H1 (cell line): ENCODE measurements at regions not wholly inside any gene's neighbourhood (a gene's known extent, or its start where the extent isn't known, plus 50 kb on each side); places are given as distances from the start of the nearest gene placed in this dataset.

ENCODE experiments used
- CTCF ChIA-PET: fragments of 300-600 bp; sonication (Branson Sonifier 250); formaldehyde crosslinking; loops from one replicate; lab custom pipeline; 2021; ENCODE audit not compliant: partially characterized antibody; lab: Charles Lee
- POLR2A ChIA-PET: fragments of 300-600 bp; sonication (Branson Sonifier 250); formaldehyde crosslinking; loops from one replicate; lab custom pipeline; 2021; ENCODE audit warnings: inconsistent platforms; ENCODE audit not compliant: partially characterized antibody; lab: Charles Lee
- DNase-seq, 2 experiments: peaks; one replicate each; pipeline versions ENCODE4 v3.0.0 to v3.0.0-alpha.2; 2010 to 2022; ENCODE audit warnings: low spot score in 2 of 2, low read depth in 1 of 2, mixed read lengths in 1 of 2
- FAIRE-seq: peaks from 2 replicates; lab custom pipeline; 2011; peaks lifted over from hg19 to GRCh38; lab: Jason Lieb, UNC
- H2AFZ ChIP-seq: 2 replicates; pipeline ENCODE4 v1.8.1; 2012; ENCODE audit warnings: low read length, inconsistent platforms
- H2AK5ac ChIP-seq: 2 replicates; pipeline ENCODE4 v1.6.1; 2013; ENCODE audit warnings: low read depth, low read length
- H2BK120ac ChIP-seq: replicated peaks from 2 replicates; pipeline ENCODE3; 2013; ENCODE audit warnings: low read depth, low read length, inconsistent platforms
- H2BK12ac ChIP-seq: 2 replicates; pipeline ENCODE4 v1.6.1; 2013; ENCODE audit warnings: low read depth, low read length
- H2BK15ac ChIP-seq: 2 replicates; pipeline ENCODE4 v1.6.1; 2013; ENCODE audit warnings: low read length
- H2BK20ac ChIP-seq: 2 replicates; pipeline ENCODE4 v1.6.1; 2013; ENCODE audit warnings: low read length
- H2BK5ac ChIP-seq: 2 replicates; pipeline ENCODE4 v1.6.1; 2013; ENCODE audit warnings: low read depth, low read length
- H3K14ac ChIP-seq: 2 replicates; pipeline ENCODE4 v1.6.1; 2013; ENCODE audit warnings: inconsistent platforms; ENCODE audit not compliant: insufficient read length
- H3K18ac ChIP-seq: 2 replicates; pipeline ENCODE4 v1.6.1; 2013; ENCODE audit warnings: low read length; ENCODE audit errors: extremely low read depth
- H3K23ac ChIP-seq: 2 replicates; pipeline ENCODE4 v1.6.1; 2013; ENCODE audit warnings: inconsistent platforms; ENCODE audit not compliant: insufficient read length
- H3K23me2 ChIP-seq: 2 replicates; pipeline ENCODE4 v1.6.1; 2013; ENCODE audit warnings: low read depth, low read length
- H3K27ac ChIP-seq: 2 replicates; pipeline ENCODE4 v1.6.1; 2011; ENCODE audit warnings: low read depth, low read length, inconsistent platforms
- H3K27me3 ChIP-seq, 4 experiments: replicated peaks in 1 of 4; 1 replicate in 1 of 4; 2 replicates in 3 of 4; pipeline versions ENCODE4 v1.6.1 to v1.8.1; 2011 to 2013; ENCODE audit warnings: low read length in 3 of 4, mild to moderate bottlenecking in 3 of 4, inconsistent platforms in 2 of 4, mixed read lengths in 2 of 4, moderate library complexity in 1 of 4; ENCODE audit not compliant: control insufficient read depth in 3 of 4, insufficient read depth in 3 of 4; ENCODE audit errors: extremely low read depth in 1 of 4
- H3K36me3 ChIP-seq, 4 experiments: 2 replicates each; pipeline versions ENCODE4 v1.6.1 to v1.8.1; 2011 to 2013; ENCODE audit warnings: mild to moderate bottlenecking in 4 of 4, low read length in 3 of 4, moderate library complexity in 2 of 4, control low read depth in 1 of 4, inconsistent platforms in 1 of 4; ENCODE audit not compliant: insufficient read depth in 4 of 4, control insufficient read depth in 2 of 4
- H3K4ac ChIP-seq: replicated peaks from 2 replicates; pipeline ENCODE3; 2013; ENCODE audit warnings: low read length, low read depth, mixed read lengths, inconsistent platforms; ENCODE audit not compliant: insufficient read length
- H3K4me1 ChIP-seq, 4 experiments: replicated peaks in 1 of 4; 1 replicate in 1 of 4; 2 replicates in 3 of 4; pipeline versions ENCODE4 v1.6.1 to v1.8.1; 2011 to 2013; ENCODE audit warnings: low read length in 3 of 4, inconsistent platforms in 2 of 4, mixed read lengths in 1 of 4; ENCODE audit not compliant: insufficient read depth in 4 of 4, control insufficient read depth in 3 of 4
- H3K4me2 ChIP-seq, 2 experiments: 2 replicates each; pipeline versions ENCODE4 v1.6.1 to v1.8.1; 2011 to 2013; ENCODE audit warnings: low read depth in 2 of 2, low read length in 2 of 2, control low read depth in 1 of 2, inconsistent platforms in 1 of 2, mild to moderate bottlenecking in 1 of 2; ENCODE audit not compliant: insufficient read depth in 1 of 2
- H3K4me3 ChIP-seq, 4 experiments: fragments of 200-600, 300-600 bp in 1 of 4; sonication (generic), shearing (Covaris generic), sonication (Bioruptor Twin) in 1 of 4; 2 replicates each; pipeline versions ENCODE4 v1.5.1 to v1.8.1; 2011 to 2016; ENCODE audit warnings: low read length in 4 of 4, low read depth in 3 of 4, control low read depth in 2 of 4, inconsistent platforms in 2 of 4, mild to moderate bottlenecking in 2 of 4, mixed read lengths in 1 of 4, moderate library complexity in 1 of 4; ENCODE audit not compliant: insufficient read depth in 2 of 4; ENCODE audit errors: extremely low read depth in 1 of 4
- H3K56ac ChIP-seq: replicated peaks from 2 replicates; pipeline ENCODE3; 2013; ENCODE audit warnings: low read depth, mild to moderate bottlenecking, mixed read lengths, low read length, inconsistent platforms; ENCODE audit not compliant: insufficient read length
- H3K79me1 ChIP-seq: 2 replicates; pipeline ENCODE4 v1.6.1; 2013; ENCODE audit warnings: low read depth, low read length, control low read depth
- H3K79me2 ChIP-seq, 2 experiments: 2 replicates each; pipeline versions ENCODE4 v1.6.1 to v1.8.1; 2012 to 2013; ENCODE audit warnings: low read length in 2 of 2, mild to moderate bottlenecking in 2 of 2, inconsistent platforms in 1 of 2; ENCODE audit not compliant: insufficient read depth in 2 of 2, control insufficient read depth in 1 of 2
- H3K9ac ChIP-seq, 4 experiments: replicated peaks in 1 of 4; 1 replicate in 1 of 4; 2 replicates in 3 of 4; pipeline versions ENCODE4 v1.6.1 to v1.8.1; 2011 to 2013; ENCODE audit warnings: low read depth in 3 of 4, low read length in 3 of 4, control low read depth in 2 of 4, mild to moderate bottlenecking in 2 of 4, moderate library complexity in 2 of 4, inconsistent platforms in 1 of 4; ENCODE audit errors: extremely low read depth in 1 of 4
- H3K9me3 ChIP-seq, 2 experiments: 2 replicates each; pipeline versions ENCODE4 v1.6.1 to v1.8.1; 2012 to 2013; ENCODE audit warnings: mild to moderate bottlenecking in 2 of 2, moderate library complexity in 2 of 2, control low read depth in 1 of 2, inconsistent platforms in 1 of 2, low read depth in 1 of 2, low read length in 1 of 2, mixed read lengths in 1 of 2; ENCODE audit not compliant: insufficient read depth in 2 of 2
- H4K20me1 ChIP-seq, 2 experiments: replicated peaks in 1 of 2; 2 replicates each; pipeline versions ENCODE3 to v1.8.1; 2011 to 2013; ENCODE audit warnings: inconsistent platforms in 2 of 2, low read length in 2 of 2, mild to moderate bottlenecking in 1 of 2; ENCODE audit not compliant: insufficient read depth in 2 of 2, control insufficient read depth in 1 of 2
- H4K5ac ChIP-seq: 2 replicates; pipeline ENCODE4 v1.6.1; 2013; ENCODE audit warnings: low read length, low read depth, mixed read lengths, inconsistent platforms; ENCODE audit not compliant: insufficient read length
- H4K8ac ChIP-seq: 2 replicates; pipeline ENCODE4 v1.8.0; 2013; ENCODE audit warnings: mild to moderate bottlenecking, moderate library complexity, low read length, inconsistent platforms; ENCODE audit not compliant: insufficient read depth; ENCODE audit errors: extremely low read depth
- H4K91ac ChIP-seq: replicated peaks from 2 replicates; pipeline ENCODE3; 2013; ENCODE audit warnings: low read length, mixed read lengths, inconsistent platforms; ENCODE audit not compliant: insufficient read length
- BCL11A ChIP-seq, 2 experiments: IDR thresholded peaks; one replicate each; pipeline ENCODE4 v1.6.1; 2011; ENCODE audit warnings: low read depth in 2 of 2, low read length in 2 of 2, mild to moderate bottlenecking in 2 of 2
- CBX8 ChIP-seq: fragments of 300-800, 300-1000 bp; sonication (generic); IDR thresholded peaks from 2 replicates; pipeline ENCODE4 v1.7.1; 2016; ENCODE audit warnings: low read depth, low read length, borderline replicate concordance
- FOSL1 ChIP-seq: IDR thresholded peaks from 2 replicates; pipeline ENCODE4 v1.6.1; 2011; ENCODE audit warnings: mild to moderate bottlenecking, low read depth, low read length, moderate library complexity; ENCODE audit not compliant: insufficient read depth
- JUN ChIP-seq: IDR thresholded peaks from 2 replicates; pipeline ENCODE4 v1.6.1; 2011; ENCODE audit warnings: low read depth, mild to moderate bottlenecking, improper control_type of control experiment, low read length
- KDM5A ChIP-seq: fragments of 200-600 bp; IDR thresholded peaks from 2 replicates; pipeline ENCODE4 v1.7.1; 2012; ENCODE audit warnings: mild to moderate bottlenecking, low read length, inconsistent platforms, mixed read lengths
- NRF1 ChIP-seq: IDR thresholded peaks from 2 replicates; pipeline ENCODE4 v1.6.1; 2011; ENCODE audit warnings: mild to moderate bottlenecking, low read depth, low read length, improper control_type of control experiment
- POU5F1 ChIP-seq: IDR thresholded peaks from 2 replicates; pipeline ENCODE4 v1.6.1; 2011; ENCODE audit warnings: low read depth, mild to moderate bottlenecking, low read length, moderate library complexity
- RAD21 ChIP-seq, 2 experiments: IDR thresholded peaks in 1 of 2; conservative IDR thresholded peaks in 1 of 2; 2 replicates each; pipeline ENCODE4 v1.6.1; 2011; ENCODE audit warnings: low read depth in 2 of 2, low read length in 2 of 2, improper control_type of control experiment in 1 of 2, inconsistent platforms in 1 of 2, mild to moderate bottlenecking in 1 of 2, moderate library complexity in 1 of 2
- SIN3A ChIP-seq, 2 experiments: IDR thresholded peaks in 1 of 2; conservative IDR thresholded peaks in 1 of 2; 2 replicates each; pipeline ENCODE4 v1.6.1; 2011 to 2012; ENCODE audit warnings: low read length in 2 of 2, improper control_type of control experiment in 1 of 2, low read depth in 1 of 2, mild to moderate bottlenecking in 1 of 2
- SIX5 ChIP-seq: IDR thresholded peaks from 2 replicates; pipeline ENCODE4 v1.6.1; 2011; ENCODE audit warnings: mild to moderate bottlenecking, low read depth, low read length
- SP1 ChIP-seq: IDR thresholded peaks from 2 replicates; pipeline ENCODE4 v1.6.1; 2011; ENCODE audit warnings: low read depth, low read length
- SP2 ChIP-seq: IDR thresholded peaks from 2 replicates; pipeline ENCODE4 v1.6.1; 2012; ENCODE audit warnings: mild to moderate bottlenecking, low read length, inconsistent platforms
- TBP ChIP-seq: IDR thresholded peaks from 2 replicates; pipeline ENCODE4 v1.6.1; 2011; ENCODE audit warnings: low read depth, low read length, improper control_type of control experiment
- YY1 ChIP-seq: IDR thresholded peaks from 2 replicates; pipeline ENCODE4 v1.6.1; 2011; ENCODE audit warnings: low read depth, mild to moderate bottlenecking, low read length
- WGBS, 2 experiments: shearing (Covaris generic) in 1 of 2; methylation state at CpG; one replicate each; pipeline versions ENCODE4 v1.1.6 to v1.1.7; 2013 to 2015; ENCODE audit warnings: low lambda C conversion rate in 2 of 2, mixed read lengths in 2 of 2, inconsistent platforms in 1 of 2, low coverage in 1 of 2, missing lambda C conversion rate in 1 of 2; ENCODE audit not compliant: insufficient replicate concordance in 2 of 2, insufficient coverage in 1 of 2, insufficient read length in 1 of 2; ENCODE audit errors: extremely low coverage in 1 of 2, missing lambda C conversion rate in 1 of 2; 5-methylcytosine and 5-hydroxymethylcytosine counted together
- TF ChIP-seq, protein P1 (sequence below): IDR thresholded peaks from 2 replicates; pipeline ENCODE4 v1.6.1; 2012; ENCODE audit warnings: inconsistent platforms

GRCh38 chr16:80051040-80051439 lies 450.5 kb upstream of the MAF start:
- no peak overlapping the region for H3K4ac ChIP-seq
- ChIA-PET CTCF (interaction anchor here (1.2 kb wide), 1 partner anchor 54 kb away, joined by 3 read pairs; no protein-coding TSS in a partner anchor), POLR2A (no interaction called here)
- FAIRE-seq: peak; percentile 13
- no peak overlapping the region for H3K14ac ChIP-seq
- H4K20me1 ChIP-seq: no peaks in the 10 kb centered on the region
- no peaks in the 10 kb centered on the region for H3K36me3 ChIP-seq
- no peak overlapping the region for H3K56ac ChIP-seq
- WGBS, 2 experiments: 91% methylated on average over 9 of the region's 9 CpGs; no CpG with 5 or more reads in 1 of the 2 experiments
- H2BK12ac ChIP-seq: no peak overlapping the region
- no peak overlapping the region for H3K23ac ChIP-seq
- no peak overlapping the region for H2BK20ac ChIP-seq
- H2AK5ac ChIP-seq: no peak overlapping the region
- H3K79me1 ChIP-seq: no peaks in the 10 kb centered on the region
- no peak overlapping the region for H2BK120ac ChIP-seq
- no peak overlapping the region for H3K4me2 ChIP-seq
- no peaks in the 10 kb centered on the region for H3K27me3 ChIP-seq
- H3K79me2 ChIP-seq: no peaks in the 10 kb centered on the region
- no peak overlapping the region for H2BK15ac ChIP-seq
- H3K27ac ChIP-seq: no peak overlapping the region
- no peak overlapping the region for H3K4me3 ChIP-seq
- H4K8ac ChIP-seq: no peak overlapping the region
- no peaks in the 10 kb centered on the region for H3K23me2 ChIP-seq
- no peak for DNase-seq
- no peak overlapping the region for H4K5ac ChIP-seq
- 0 out of 2 replicates have a peak overlapping the region, but pooled peaks have one; percentile 40 for H2AFZ ChIP-seq
- H3K9ac ChIP-seq: no peak overlapping the region
- H3K4me1 ChIP-seq: no peaks in the 10 kb centered on the region
- H4K91ac ChIP-seq: no peak overlapping the region
- H2BK5ac ChIP-seq: no peak overlapping the region
- no peak overlapping the region for H3K18ac ChIP-seq
- H3K9me3 ChIP-seq: no peaks in the 10 kb centered on the region
- TF ChIP-seq SIX5 (no peak), NRF1 (no peak), FOSL1 (no peak), SP1 (no peak), JUN (no peak), RAD21 (IDR thresholded peaks at IDR 0.05 in 1 of 2, conservative IDR thresholded peaks at IDR 0.05 in 1 of 2; ENCODE audit: low read depth in 2 of 2, low read length in 2 of 2) (no peak), POU5F1 (no peak), KDM5A (no peak), CBX8 (no peak), BCL11A (IDR thresholded peaks at IDR 0.05; ENCODE audit: low read depth in 2 of 2, low read length in 2 of 2) (no peak), YY1 (no peak), TBP (no peak), SIN3A (conservative IDR thresholded peaks at IDR 0.05 in 1 of 2, IDR thresholded peaks at IDR 0.05 in 1 of 2; ENCODE audit: low read depth in 1 of 2, low read length in 2 of 2) (no peak), SP2 (no peak)
- TF ChIP-seq, protein P1, sequence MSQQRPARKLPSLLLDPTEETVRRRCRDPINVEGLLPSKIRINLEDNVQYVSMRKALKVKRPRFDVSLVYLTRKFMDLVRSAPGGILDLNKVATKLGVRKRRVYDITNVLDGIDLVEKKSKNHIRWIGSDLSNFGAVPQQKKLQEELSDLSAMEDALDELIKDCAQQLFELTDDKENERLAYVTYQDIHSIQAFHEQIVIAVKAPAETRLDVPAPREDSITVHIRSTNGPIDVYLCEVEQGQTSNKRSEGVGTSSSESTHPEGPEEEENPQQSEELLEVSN: no peak
